Umbilical cord (tissue), 1 donor: ENCODE measurements at regions not wholly inside any gene's neighbourhood (a gene's known extent, or its start where the extent isn't known, plus 50 kb on each side); places are given as distances from the start of the nearest gene placed in this dataset.
A peak's percentile ranks its signal among the peaks of the same experiment; 100 is the strongest.

Source experiments
- DNase-seq: peaks from one replicate; pipeline ENCODE4 v3.0.0-alpha.2; 2015; ENCODE audit warnings: low spot score

GRCh38 chr14:65794674-65795279 is 382.2 kb downstream of the FUT8 start:
- no peak for DNase-seq

- DNase-seq = no peak
Measured at GRCh38 chr14:65798216-65798615, 385.7 kb downstream of the FUT8 start.

GRCh38 chr14:65800694-65801093 is 388.2 kb downstream of the FUT8 start:
- DNase-seq = no peak

DNA sequence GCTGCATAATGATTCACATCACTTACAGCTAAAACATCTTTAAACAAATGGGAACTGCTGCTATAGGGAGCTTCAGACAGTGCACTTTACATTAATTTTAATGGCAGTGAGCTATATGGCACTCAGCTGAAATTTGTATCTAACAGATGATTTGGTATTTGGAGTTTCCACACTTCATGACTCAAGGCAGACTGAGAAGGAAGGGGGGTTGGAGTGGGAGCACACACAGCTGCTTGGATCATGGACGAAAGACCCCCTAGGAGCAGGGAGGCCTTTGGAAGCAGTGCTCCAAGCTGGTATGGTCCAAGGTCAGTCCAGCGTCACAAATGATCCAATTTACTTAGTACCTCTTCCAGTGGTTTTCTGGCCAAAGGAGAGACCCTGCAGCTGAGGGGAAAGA is 389.7 kb downstream of the FUT8 start:
- no peak for DNase-seq

DNA sequence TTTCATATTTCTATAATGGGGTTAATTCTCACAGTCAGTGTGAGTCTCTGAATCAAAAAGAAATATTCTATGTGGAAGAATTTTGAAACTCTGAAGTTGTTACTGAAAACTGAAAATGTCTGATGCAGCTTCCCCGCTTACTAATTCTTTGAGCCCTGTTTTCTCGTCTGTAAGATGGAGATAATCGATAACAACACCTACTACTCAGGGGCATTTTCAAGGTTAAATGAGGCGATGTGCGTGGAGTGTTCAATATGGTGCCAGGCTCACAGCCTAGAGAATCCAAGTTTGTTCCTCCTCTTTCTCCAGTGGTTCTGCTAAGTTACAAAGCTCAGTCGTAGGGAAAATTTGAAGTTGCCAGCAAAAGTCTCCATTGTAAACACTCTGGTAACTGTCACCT is 391.4 kb downstream of the FUT8 start:
- no peak for DNase-seq

GRCh38 chr14:65804439-65805112 is 392.0 kb downstream of the FUT8 start:
- DNase-seq = no peak

DNA sequence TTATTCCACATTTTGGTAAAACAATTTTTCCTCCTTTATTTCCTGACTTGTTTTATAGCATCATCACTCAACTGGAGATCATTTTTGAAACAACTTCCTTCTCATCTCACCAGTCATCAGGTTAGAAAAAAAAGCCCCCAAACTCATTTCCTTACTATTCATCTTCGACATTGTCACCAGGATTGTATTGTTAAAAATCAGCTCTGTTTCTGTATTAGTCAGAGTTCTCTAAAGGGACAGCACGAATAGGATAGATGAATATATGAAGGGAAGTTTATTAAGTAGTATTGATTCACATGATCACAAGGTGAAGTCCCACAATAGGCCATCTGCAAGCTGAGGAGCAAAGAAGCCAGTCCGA is 392.6 kb downstream of the FUT8 start:
- DNase-seq = no peak

- DNase-seq = no peak
Measured at GRCh38 chr14:65808390-65808789, 395.9 kb downstream of the FUT8 start.

- no peak for DNase-seq
Measured at GRCh38 chr14:65810322-65810721, 397.8 kb downstream of the FUT8 start.

DNA sequence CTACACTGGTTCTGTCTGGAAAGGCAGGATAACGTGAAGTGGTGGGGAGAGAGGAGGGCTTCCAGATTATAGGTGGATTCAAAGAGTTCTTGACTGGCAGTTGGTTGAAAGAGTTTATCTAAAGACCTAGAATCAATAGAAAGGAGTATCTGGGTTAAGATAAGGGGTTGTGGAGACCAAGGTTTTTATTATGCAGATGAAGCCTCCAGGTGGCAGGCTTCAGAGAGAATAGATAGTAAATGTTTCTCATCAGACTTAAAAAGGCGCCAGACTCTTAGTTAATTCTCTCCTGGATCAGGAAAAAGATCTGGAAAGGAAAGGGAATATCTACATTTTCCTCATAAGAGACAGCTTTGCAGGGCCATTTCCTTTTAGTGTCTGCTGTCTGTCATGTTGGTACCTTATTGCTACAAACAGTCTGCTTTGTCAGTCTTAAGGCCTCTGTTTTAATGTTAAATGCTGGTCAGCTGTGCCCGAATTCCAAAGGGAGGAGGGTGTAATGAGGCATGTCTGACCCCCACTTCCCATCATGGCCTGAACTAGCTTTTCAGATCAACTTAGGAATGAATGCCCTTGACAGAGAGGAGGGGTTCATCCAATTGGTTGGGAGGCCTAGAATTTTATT is 401.3 kb downstream of the FUT8 start:
- DNase-seq = no peak

- no peak for DNase-seq
Measured at GRCh38 chr14:65815127-65815526, 402.6 kb downstream of the FUT8 start.

DNA sequence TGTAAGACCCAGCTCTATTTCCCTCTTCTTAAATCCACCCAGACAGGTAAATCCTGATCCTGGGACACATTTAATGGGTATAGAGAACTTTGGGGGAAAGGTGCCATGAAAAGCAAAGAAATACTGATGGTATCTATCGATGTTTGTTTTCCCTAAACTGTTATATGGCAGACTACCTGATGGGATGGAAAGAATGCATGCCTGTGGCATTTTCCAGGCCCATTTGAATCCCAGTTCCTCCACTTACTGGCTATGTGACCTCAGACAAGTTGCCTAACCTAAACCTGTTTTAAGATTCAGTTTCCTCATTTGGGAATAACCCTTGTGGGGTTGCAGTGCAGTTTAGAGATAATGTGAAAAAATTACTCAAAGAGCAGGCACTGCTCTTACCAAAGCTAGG is 404.5 kb downstream of the FUT8 start:
- no peak for DNase-seq

GRCh38 chr14:65819569-65819968 is 407.0 kb downstream of the FUT8 start:
- DNase-seq = no peak

- DNase-seq = no peak
Measured at GRCh38 chr14:65821224-65821753, 408.8 kb downstream of the FUT8 start.

DNA sequence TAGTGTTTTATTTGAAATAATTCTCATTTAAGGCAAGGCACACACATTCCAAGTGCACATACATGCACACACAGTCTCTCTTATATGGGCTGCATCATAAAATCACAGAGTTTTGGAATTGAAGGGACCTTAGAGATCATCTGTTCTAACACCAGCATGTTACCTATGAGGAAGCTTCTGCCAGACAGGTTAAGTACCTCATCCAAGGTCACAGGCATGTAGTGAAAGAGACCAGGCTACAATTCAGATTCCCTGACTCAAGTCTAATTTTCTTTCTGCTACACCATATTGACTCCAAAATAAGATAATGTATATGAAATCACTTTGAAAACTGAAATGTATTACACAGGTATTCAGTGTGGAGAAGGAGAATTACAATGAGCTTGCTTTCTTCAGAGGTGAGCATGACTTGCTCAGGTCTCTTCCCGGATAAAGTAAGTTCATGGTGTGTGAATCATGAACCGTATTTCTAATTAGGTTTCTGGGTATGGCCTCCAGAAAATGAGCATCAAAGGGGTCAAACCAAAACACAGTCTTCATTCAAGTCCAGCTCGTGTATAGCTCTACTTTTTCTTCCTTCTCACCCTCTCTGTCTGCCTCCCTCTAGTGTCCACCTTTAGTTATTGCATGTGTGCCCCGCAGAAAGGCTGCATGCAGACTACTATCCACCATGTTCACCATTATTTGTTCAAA is 411.9 kb downstream of the FUT8 start:
- DNase-seq = peak; percentile 58

- no peak for DNase-seq
Measured at GRCh38 chr14:65824978-65825299, 412.4 kb downstream of the FUT8 start.

GRCh38 chr14:65826946-65827345 is 414.4 kb downstream of the FUT8 start:
- DNase-seq = no peak

GRCh38 chr14:65827520-65827919 is 415.0 kb downstream of the FUT8 start:
- DNase-seq = no peak

GRCh38 chr14:65828396-65828795 is 415.9 kb downstream of the FUT8 start:
- DNase-seq = no peak

- peak; percentile 23 for DNase-seq
Measured at GRCh38 chr14:65832431-65833266, 420.1 kb downstream of the FUT8 start.

GRCh38 chr14:65833267-65833880 is 420.8 kb downstream of the FUT8 start:
- DNase-seq = no peak
